ENCODE measurements at regions not wholly inside any gene's neighbourhood (a gene's known extent, or its start where the extent isn't known, plus 50 kb on each side); places are given as distances from the start of the nearest gene placed in this dataset.

GRCh38 chr18:46239998-46240397 lies 135.8 kb downstream of the HAUS1 start:
- TF ChIP-seq POLR2A (IDR thresholded peaks at IDR 0.05; ENCODE audit: low read length) (no peak), GATA1 (IDR thresholded peaks at IDR 0.05; ENCODE audit: low read depth, low read length) (no peak)

Data from erythroblast (primary cell).